ENCODE measurements at regions not wholly inside any gene's neighbourhood (a gene's known extent, or its start where the extent isn't known, plus 50 kb on each side); places are given as distances from the start of the nearest gene placed in this dataset.

GRCh38 chr14:38900887-38901286 is 202.1 kb downstream of the SEC23A start:
- no peak for DNase-seq

GRCh38 chr14:38887696-38888095 is 215.3 kb downstream of the SEC23A start:
- DNase-seq: no peak

GRCh38 chr14:38884109-38884508 is 218.9 kb downstream of the SEC23A start:
- DNase-seq: no peak

DNA sequence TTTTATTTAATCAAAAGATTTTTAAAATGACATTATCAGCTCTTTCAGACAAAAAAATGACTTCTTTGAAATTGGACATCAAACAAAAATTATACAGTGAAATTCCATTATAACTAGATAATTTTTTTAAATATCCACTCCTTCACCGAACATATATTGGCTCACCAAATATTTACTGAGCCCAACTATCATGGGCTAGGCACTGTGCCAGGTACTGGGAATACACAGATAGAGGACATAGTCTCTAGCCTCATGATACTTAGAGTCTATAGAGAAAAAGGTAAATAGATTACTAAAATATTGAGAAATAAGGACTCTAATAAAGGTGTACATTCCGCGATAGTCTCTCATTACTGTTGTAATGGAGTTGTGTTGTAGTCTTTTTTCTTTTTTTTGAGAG is 219.9 kb downstream of the SEC23A start:
- DNase-seq: no peak

DNA sequence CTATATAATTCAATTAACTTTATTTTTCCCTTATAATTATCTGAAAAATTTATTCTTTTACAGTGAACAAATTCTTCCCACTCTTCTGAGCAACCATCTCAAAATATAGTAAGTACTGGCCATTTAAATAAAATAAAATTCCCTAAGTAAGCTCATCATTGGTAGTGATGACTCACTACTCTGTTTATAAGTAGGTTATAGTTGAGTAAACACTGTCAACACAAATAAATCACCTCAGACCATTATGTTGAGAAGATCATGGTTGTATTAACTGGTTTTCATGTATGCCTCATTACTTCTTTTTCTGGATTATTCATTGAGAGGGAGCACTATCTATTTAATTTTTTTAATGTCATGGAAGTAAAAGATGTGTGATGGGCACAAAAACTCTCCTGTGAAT is 220.5 kb downstream of the SEC23A start:
- no peak for DNase-seq

- no peak for DNase-seq
These were observed 222.2 kb downstream of the SEC23A start for GRCh38 chr14:38880643-38881524.

GRCh38 chr14:38877744-38878388 is 225.2 kb downstream of the SEC23A start:
- no peak for DNase-seq

DNA sequence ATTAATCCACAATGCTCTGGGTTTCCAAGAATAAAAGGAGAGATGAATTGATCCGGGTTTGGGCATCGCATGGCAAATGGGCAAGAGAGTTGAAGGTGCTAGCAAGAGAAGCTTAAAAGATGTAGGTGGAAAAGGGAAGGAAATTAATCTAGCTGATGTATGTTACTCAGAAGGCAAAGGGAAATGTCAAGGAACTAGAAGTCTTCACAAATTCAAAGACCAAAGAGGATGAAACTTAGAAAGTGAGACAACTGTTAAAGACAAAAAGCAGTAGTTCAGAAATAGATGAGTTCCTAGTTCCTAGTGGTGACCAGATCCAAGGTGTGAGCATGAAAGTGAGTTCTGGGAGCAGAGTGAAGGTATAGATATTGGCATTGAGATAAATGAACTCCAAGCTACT is 228.3 kb downstream of the SEC23A start:
- DNase-seq: no peak

DNA sequence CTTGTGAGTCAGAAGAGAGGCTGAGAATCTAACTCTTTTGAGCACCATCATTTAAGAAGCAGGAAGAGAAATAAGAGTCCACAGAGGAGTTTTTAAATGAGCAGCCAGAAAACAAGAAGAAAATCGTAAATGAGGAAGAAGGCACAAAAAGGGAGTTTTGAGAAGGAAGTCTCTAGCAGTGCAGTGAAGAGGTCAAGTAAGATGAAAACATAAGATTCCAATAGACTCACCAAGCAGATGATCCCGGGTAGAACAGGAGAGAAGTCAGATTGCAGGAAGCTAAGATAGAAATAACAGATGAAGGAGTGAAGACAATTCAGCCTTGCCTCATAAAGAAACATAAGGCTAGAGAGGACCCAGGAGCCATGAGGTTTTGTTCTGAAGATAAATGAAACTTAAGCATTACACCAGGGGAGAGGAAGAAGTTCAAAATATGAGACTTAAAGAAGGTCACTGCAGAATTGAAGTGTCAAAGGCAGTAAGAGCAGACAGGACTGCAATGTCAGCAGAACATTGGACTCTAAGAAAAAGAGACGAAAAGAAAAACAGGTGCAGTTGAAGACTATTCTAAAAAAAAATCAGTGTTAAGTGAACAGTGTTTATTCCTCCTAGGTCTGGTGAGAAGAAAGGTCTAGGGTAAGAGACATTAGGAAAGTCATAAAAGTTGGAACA is 229.0 kb downstream of the SEC23A start:
- DNase-seq: no peak

DNA sequence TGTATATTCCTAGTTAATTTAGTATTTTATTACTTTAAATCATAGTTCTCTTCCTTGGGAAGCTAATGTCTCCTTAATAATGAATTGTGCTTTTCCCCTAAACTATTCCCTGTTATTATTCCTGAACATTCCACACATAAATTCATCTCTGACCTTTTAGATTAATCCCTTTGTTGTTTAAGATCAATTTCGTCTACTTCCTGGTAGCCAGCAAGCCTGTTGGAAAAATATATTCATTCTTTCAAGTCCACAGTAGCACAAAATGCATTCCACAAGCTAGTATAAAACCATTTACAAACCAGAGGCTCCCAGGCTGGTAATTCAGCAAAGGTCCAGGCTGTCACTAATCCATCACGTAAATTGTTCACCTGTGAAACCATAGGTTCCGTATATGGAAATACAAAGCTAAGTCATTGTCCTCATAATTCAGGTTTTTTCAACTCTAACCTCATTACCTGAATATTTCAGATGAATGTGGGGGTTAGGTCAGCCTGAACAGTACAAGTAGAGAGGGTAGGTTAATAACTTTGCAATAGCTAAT is 232.7 kb downstream of the SEC23A start:
- no peak for DNase-seq

DNA sequence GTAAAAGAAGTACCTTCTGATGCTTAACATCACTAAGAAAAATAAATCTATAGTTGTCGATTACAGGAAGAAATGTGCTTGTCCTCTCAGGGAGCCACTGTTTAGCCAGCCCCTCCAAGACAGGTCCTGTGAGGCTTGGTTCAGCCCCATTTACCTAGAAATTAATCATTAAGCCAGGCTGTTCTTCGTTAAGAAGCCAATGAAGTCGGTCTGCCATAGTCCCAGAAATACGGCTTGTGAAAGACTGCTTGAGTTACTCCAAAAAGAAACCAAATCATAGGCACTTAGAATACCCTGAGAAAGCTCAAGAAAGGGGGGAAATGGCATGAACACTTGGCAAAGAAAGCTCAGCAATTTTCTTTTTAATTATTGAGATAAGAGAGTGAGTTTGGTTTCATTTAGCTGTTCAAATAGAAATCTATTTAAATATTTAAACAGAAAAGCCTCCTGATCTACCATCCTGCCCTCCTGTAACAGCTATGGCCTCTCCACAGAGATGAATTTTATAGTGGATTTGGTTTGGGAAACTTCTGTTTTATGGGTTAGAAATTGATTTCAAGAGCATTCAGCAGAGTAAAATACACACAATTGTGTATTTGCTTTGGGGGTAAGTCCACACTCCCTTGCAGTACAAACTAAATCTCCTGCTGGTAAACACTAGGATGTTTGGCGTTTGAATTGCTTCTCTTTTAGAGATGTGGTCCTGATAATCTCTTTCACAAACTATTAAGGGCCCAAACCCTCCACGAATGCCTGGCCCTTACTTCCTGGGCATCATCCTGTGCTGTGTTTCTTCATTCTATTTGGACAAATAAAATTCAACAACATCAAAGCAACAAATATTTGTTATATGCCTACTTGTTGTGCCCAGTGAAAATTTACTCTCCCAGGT is 234.4 kb downstream of the SEC23A start:
- DNase-seq: no peak

GRCh38 chr14:38867561-38868150 is 235.4 kb downstream of the SEC23A start:
- DNase-seq: peak; percentile 60

DNA sequence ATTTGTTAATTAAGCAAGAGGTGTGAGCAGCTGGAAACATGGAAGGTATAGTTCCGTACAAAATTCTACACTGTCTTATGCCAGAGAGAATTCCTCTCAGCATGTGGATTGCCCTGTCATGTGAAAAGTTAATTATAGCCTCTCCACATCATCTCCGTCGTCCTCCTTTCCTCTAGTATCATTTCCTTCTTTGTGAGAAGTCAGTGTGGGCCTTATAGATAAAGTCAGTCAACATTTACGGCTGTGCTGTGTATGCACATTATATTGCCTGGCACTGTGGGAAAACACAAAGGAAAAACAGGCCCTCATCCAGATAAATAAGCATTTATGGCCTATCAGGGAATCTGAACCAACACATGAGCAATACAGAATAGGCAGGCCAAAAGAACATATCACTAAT is 236.6 kb downstream of the SEC23A start:
- no peak for DNase-seq

DNA sequence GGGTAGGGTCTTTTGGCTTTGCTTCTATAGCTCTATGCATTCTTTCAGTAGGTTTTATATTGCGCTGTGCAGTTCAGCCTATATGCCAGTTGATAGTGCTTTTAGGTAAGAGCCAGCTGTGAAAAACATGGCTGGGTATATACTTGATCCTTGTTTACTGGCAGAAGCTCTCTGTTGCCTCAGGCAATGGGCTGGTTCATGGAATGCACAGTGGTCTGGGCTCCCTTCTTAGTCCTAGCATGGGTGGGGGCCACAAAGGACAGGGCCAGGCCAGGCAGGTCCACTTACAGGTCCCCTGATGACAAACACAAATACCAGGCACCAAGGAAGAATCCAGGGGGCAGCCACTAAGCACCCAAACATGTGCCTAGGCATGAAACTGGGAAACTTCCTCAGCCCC is 240.7 kb downstream of the SEC23A start:
- no peak for DNase-seq

DNA sequence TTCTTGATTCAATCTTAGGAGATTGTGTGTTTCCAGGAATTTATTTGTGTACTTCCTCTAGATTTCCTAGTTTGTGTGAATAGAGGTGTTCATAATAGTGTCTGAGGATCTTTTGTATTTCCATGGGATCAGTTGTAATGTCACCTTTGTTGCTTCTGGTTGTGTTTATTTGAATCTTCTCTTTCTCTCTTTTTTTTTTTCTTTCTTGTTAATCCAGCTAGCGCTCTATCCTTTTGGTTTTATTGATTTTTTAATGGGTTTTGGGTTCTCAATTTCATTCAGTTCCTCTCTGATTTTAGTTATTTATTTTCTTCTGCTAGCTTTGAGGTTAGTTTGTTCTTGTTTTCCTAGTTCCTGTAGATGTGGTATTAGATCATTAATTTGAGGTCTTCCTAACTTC is 242.5 kb downstream of the SEC23A start:
- DNase-seq: no peak

DNA sequence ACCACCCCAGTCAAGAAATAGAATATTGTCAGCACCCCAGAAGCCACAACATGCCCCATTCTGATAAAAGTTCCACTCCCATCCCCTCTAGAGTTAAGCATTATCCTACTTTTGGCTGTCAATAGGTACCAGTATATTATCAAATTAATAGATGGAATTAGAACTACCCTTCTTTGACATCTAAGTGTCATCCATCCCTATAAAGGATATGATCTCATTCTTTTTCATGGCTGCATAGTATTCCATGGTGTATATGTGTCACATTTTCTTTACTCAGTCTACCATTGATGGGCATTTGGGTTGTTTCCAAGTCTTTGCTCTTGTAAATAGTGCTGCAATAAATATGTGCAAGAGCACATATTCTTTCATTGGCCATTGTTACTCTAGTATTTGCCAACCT is 246.2 kb downstream of the SEC23A start:
- DNase-seq: no peak

DNA sequence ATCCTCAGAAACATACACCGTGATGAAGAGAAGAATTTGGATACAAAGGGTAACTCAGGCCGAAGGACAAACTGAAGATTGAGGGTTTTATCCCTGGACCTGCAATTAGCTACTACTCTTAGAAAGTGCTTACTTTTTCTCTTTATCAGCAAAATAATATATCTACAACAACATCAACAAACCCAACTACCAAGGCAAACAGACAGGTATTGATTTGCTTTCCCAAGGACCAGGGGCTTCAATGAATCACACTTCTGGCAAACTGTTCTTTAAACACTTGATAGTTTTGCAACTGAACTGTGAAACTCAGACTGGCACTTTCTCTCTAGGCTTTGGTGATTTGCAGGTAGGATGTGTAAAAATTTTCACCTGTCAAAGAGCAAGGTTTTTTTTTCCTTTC is 247.5 kb downstream of the SEC23A start:
- DNase-seq: no peak

GRCh38 chr14:38851111-38851510 is 251.9 kb downstream of the SEC23A start:
- no peak for DNase-seq

- no peak for DNase-seq
These were observed 252.4 kb downstream of the SEC23A start for GRCh38 chr14:38850664-38851063.

- DNase-seq: no peak
These were observed 254.6 kb downstream of the SEC23A start for GRCh38 chr14:38848243-38848935.

- no peak for DNase-seq
These were observed 255.9 kb downstream of the SEC23A start for GRCh38 chr14:38847161-38847560.
